ENCODE measurements at regions not wholly inside any gene's neighbourhood (a gene's known extent, or its start where the extent isn't known, plus 50 kb on each side); places are given as distances from the start of the nearest gene placed in this dataset.

- Histone ChIP-seq H3K36me3 (replicated peaks in 1 of 2; ENCODE audit: control insufficient read depth in 1 of 2, insufficient read depth in 2 of 2, low read length in 1 of 2) (no peaks in the 10 kb centered on the region), H3K27ac (ENCODE audit: low read depth in 2 of 2, low read length in 1 of 2) (no peak overlapping the region), H3K4me3 (ENCODE audit: low read depth in 2 of 2, low read length in 1 of 2) (peak overlapping the region in 1 of 2 experiments; percentile 17; a peak in 2 of 4 replicates), H2AFZ (ENCODE audit: low read depth) (no peak overlapping the region), H4K20me1 (ENCODE audit: insufficient read depth) (no peaks in the 10 kb centered on the region), H3K9me3 (no peaks in the 10 kb centered on the region), H3F3A (replicated peaks; ENCODE audit: insufficient read depth) (no peaks in the 10 kb centered on the region), H3K4me2 (peak overlapping the region; percentile 27), H3K9ac (no peak overlapping the region), H3K27me3 (ENCODE audit: insufficient read depth) (no peaks in the 10 kb centered on the region), H3K9me2 (no peaks in the 10 kb centered on the region), H3K4me1 (ENCODE audit: control insufficient read depth in 1 of 2, insufficient read depth in 2 of 2, low read depth in 1 of 2, low read length in 1 of 2) (no peaks in the 10 kb centered on the region), H3K79me2 (ENCODE audit: insufficient read depth) (no peaks in the 10 kb centered on the region)
- DNase-seq = no peak
- WGBS (ENCODE audit: low lambda C conversion rate) = 5% methylated on average over 1 of the region's 1 CpG
- ChIA-PET CTCF (no interaction called here), POLR2A (no interaction called here)
- TF ChIP-seq TEAD4 (IDR thresholded peaks at IDR 0.05; ENCODE audit: borderline replicate concordance, insufficient read depth) (no peak), CTCF (IDR thresholded peaks at IDR 0.05) (no peak), RFX5 (IDR thresholded peaks at IDR 0.05; ENCODE audit: low read length) (no peak), RXRA (IDR thresholded peaks at IDR 0.05; ENCODE audit: borderline replicate concordance, low read depth) (no peak), YY1 (IDR thresholded peaks at IDR 0.05; ENCODE audit: low read depth) (no peak), GABPA (IDR thresholded peaks at IDR 0.05; ENCODE audit: low read depth) (no peak), GATA2 (CRISPR knock-in tag; IDR thresholded peaks at IDR 0.05) (no peak), NFIC (IDR thresholded peaks at IDR 0.05; ENCODE audit: borderline replicate concordance) (no peak), CHD2 (IDR thresholded peaks at IDR 0.05; ENCODE audit: low read length, partially characterized antibody) (no peak), SMC3 (IDR thresholded peaks at IDR 0.05; ENCODE audit: low read depth, low read length) (no peak), FOSL2 (IDR thresholded peaks at IDR 0.05; ENCODE audit: borderline replicate concordance, low read depth) (no peak), EZH2phosphoT487 (IDR thresholded peaks at IDR 0.05; ENCODE audit: borderline replicate concordance, low read depth) (no peak), ELF1 (IDR thresholded peaks at IDR 0.05) (no peak), MEF2A (IDR thresholded peaks at IDR 0.05; ENCODE audit: borderline replicate concordance, low read depth) (no peak), REST (IDR thresholded peaks at IDR 0.05; ENCODE audit: low read depth, low read length) (no peak), TAF1 (IDR thresholded peaks at IDR 0.05; ENCODE audit: borderline replicate concordance, low read depth, low read length) (no peak)
Observed at GRCh38 chr21:14602382-14602958, 56.4 kb upstream of the SAMSN1 start.

Data from SK-N-SH (cell line).